M059J (cell line): ENCODE measurements at regions not wholly inside any gene's neighbourhood (a gene's known extent, or its start where the extent isn't known, plus 50 kb on each side); places are given as distances from the start of the nearest gene placed in this dataset.
"Not testable (repeated sequence)": the region's sequence is repeated elsewhere in the genome, so short reads cannot be mapped to it uniquely, and the experiment has no call there.

Experiments
- DNase-seq: peaks from one replicate; pipeline ENCODE4 v3.0.0-alpha.2; 2012; ENCODE audit warnings: low read depth

- peak; percentile 90 for DNase-seq
Observed at GRCh38 chr16:21363550-21364223, 85.6 kb upstream of the CRYM start.

- peak; percentile 91 for DNase-seq
Observed at GRCh38 chr16:21361612-21362227, 83.6 kb upstream of the CRYM start.

GRCh38 chr16:21361045-21361444 lies 83.0 kb upstream of the CRYM start:
- peak; percentile 31 for DNase-seq

GRCh38 chr16:21359513-21359912 lies 81.4 kb upstream of the CRYM start:
- not testable (repeated sequence) for DNase-seq

- DNase-seq = not testable (repeated sequence)
Observed at GRCh38 chr16:21358261-21358795, 80.2 kb upstream of the CRYM start.

GRCh38 chr16:21356308-21356707 lies 78.2 kb upstream of the CRYM start:
- DNase-seq = not testable (repeated sequence)

GRCh38 chr16:21351433-21351832 lies 73.3 kb upstream of the CRYM start:
- not testable (repeated sequence) for DNase-seq

GRCh38 chr16:21350851-21351250 lies 72.8 kb upstream of the CRYM start:
- DNase-seq = not testable (repeated sequence)

- not testable (repeated sequence) for DNase-seq
Observed at GRCh38 chr16:21349336-21349735, 71.2 kb upstream of the CRYM start.

- not testable (repeated sequence) for DNase-seq
Observed at GRCh38 chr16:21348815-21349214, 70.7 kb upstream of the CRYM start.

GRCh38 chr16:21347538-21347937 lies 69.4 kb upstream of the CRYM start:
- DNase-seq = not testable (repeated sequence)

- DNase-seq = not testable (repeated sequence)
Observed at GRCh38 chr16:21346756-21347491, 68.8 kb upstream of the CRYM start.

GRCh38 chr16:21344361-21344912 lies 66.3 kb upstream of the CRYM start:
- DNase-seq = not testable (repeated sequence)

- DNase-seq = no peak
Observed at GRCh38 chr16:21341101-21341500, 63.0 kb upstream of the CRYM start.

GRCh38 chr16:21339941-21340340 lies 61.9 kb upstream of the CRYM start:
- DNase-seq = no peak

GRCh38 chr16:21339269-21339641 lies 61.2 kb upstream of the CRYM start:
- DNase-seq = no peak

- peak; percentile 4 for DNase-seq
Observed at GRCh38 chr16:21338537-21339268, 60.6 kb upstream of the CRYM start.

- DNase-seq = no peak
Observed at GRCh38 chr16:21336231-21336630, 58.1 kb upstream of the CRYM start.

- DNase-seq = not testable (repeated sequence)
Observed at GRCh38 chr16:21334188-21335146, 56.4 kb upstream of the CRYM start.

GRCh38 chr16:21333683-21334082 lies 55.6 kb upstream of the CRYM start:
- not testable (repeated sequence) for DNase-seq
